ENCODE measurements at regions not wholly inside any gene's neighbourhood (a gene's known extent, or its start where the extent isn't known, plus 50 kb on each side); places are given as distances from the start of the nearest gene placed in this dataset.
"Not testable (repeated sequence)": the region's sequence is repeated elsewhere in the genome, so short reads cannot be mapped to it uniquely, and the experiment has no call there.

DNA sequence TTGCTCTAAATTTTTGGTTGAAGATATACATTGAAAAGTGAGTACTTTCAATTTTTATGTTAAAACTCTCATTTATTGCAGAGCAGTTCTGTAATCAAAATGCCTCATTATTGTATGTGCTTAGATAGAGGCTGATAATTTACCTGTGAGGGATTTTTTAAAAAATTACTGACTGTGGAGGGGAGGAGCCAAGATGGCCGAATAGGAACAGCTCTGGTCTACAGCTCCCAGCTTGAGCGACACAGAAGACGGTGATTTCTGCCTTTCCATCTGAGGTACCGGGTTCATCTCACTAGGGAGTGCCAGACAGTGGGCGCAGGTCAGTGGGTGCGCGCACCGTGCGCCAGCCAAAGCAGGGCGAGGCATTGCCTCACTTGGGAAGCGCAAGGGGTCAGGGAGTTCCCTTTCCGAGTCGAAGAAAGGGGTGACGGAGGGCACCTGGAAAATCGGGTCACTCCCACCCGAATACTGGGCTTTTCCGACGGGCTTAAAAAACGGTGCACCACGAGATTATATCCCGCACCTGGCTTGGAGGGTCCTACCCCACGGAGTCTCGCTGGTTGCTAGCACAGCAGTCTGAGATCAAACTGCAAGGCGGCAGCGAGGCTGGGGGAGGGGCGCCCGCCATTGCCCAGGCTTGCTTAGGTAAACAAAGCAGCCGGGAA, 89.4 kb downstream of the DDX11 start:
- WGBS, 2 experiments (ENCODE audit: insufficient coverage in 2 of 2): 82 to 88% methylated on average over 13 to 16 of the region's 28 CpGs
- H3K4me1 ChIP-seq (ENCODE audit: control insufficient read depth, insufficient read depth, low read length, poor library complexity, severe bottlenecking): not testable (repeated sequence)

DNA sequence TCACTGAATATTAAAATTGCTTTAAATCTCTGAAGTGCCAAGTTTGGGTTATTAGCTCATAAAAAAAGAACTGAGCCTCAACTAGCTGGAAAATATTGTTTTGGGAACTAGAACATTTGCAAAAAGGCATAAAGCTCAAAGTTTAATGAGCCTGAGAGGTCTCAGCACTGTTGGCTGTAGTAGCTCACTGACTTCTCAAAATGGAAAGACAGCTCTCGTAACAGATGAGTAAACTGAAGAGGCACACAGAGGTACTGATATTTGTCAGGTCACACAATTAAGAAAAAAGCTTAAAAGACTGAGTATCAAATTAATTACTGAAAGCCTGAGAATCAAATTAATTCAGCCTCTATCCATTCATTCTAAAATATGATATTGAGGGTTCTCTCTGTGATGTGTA, 100.6 kb downstream of the DDX11 start:
- 80 to 90% methylated on average over 1 of the region's 1 CpG for WGBS, 2 experiments (ENCODE audit: insufficient coverage in 2 of 2)

More for the DNA sequence above, 89.4 kb downstream of the DDX11 start:
- not testable (repeated sequence) for H3K36me3 ChIP-seq (ENCODE audit: control insufficient read depth, insufficient read depth, low read length); H3K9me3 ChIP-seq (ENCODE audit: control insufficient read depth, low read length); H3K4me3 ChIP-seq (ENCODE audit: extremely low read depth, insufficient read depth, low read length, poor library complexity, severe bottlenecking); H3K27ac ChIP-seq (ENCODE audit: low read depth, low read length, severe bottlenecking)

DNA sequence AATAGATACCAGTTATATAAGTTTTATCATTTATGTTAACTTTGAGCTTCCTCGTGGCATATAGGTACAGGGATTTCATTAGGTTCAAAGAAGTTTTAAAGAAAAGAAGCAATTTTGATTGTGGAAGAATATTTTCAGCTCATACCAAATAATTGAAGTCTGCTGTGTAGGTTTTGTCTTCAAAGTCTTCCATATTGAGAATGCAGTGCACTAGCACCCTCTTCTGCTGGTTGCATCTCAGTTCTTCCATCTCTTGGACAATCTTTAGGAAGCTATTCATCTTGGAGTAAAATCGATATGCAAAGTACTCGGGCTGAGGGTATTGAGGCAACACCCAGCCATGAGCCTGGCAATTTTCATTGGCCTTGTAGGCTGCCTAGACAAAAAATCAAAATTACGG, 103.9 kb downstream of the DDX11 start:
- H3K9me3 ChIP-seq (ENCODE audit: control insufficient read depth, low read length); H3K4me1 ChIP-seq (ENCODE audit: control insufficient read depth, insufficient read depth, low read length, poor library complexity, severe bottlenecking); H3K4me3 ChIP-seq (ENCODE audit: extremely low read depth, insufficient read depth, low read length, poor library complexity, severe bottlenecking); H3K36me3 ChIP-seq (ENCODE audit: control insufficient read depth, insufficient read depth, low read length); H3K27ac ChIP-seq (ENCODE audit: low read depth, low read length, severe bottlenecking): not testable (repeated sequence)
- WGBS, 2 experiments (ENCODE audit: insufficient coverage in 2 of 2): no CpG with 5 or more reads among the region's 4 CpGs

More for the DNA sequence above, 100.6 kb downstream of the DDX11 start:
- not testable (repeated sequence) for H3K36me3 ChIP-seq (ENCODE audit: control insufficient read depth, insufficient read depth, low read length); H3K4me1 ChIP-seq (ENCODE audit: control insufficient read depth, insufficient read depth, low read length, poor library complexity, severe bottlenecking); H3K4me3 ChIP-seq (ENCODE audit: extremely low read depth, insufficient read depth, low read length, poor library complexity, severe bottlenecking); H3K27ac ChIP-seq (ENCODE audit: low read depth, low read length, severe bottlenecking); H3K9me3 ChIP-seq (ENCODE audit: control insufficient read depth, low read length)

DNA sequence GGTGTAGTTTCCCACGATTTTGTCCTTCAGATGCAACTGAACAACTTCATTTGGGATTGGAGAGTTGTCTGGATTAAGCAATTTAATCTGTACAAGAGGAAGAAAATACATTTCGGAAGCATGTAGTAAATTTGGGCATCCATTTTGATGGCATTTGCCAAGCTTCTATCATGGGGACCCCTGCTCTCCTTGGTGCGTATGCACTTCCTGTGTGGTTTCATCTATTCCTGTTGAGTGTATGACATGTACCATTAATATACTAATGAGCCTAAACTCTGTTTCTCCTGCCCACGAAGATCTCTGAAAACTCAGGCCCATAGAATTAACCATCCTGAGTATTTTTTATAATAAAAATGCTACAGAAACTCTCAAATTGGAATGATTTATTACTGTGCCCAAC, 105.2 kb downstream of the DDX11 start:
- not testable (repeated sequence) for H3K4me1 ChIP-seq (ENCODE audit: control insufficient read depth, insufficient read depth, low read length, poor library complexity, severe bottlenecking); H3K27ac ChIP-seq (ENCODE audit: low read depth, low read length, severe bottlenecking); H3K4me3 ChIP-seq (ENCODE audit: extremely low read depth, insufficient read depth, low read length, poor library complexity, severe bottlenecking); H3K9me3 ChIP-seq (ENCODE audit: control insufficient read depth, low read length); H3K36me3 ChIP-seq (ENCODE audit: control insufficient read depth, insufficient read depth, low read length)
- 50 to 71% methylated on average over 1 to 2 of the region's 4 CpGs for WGBS, 2 experiments (ENCODE audit: insufficient coverage in 2 of 2)

DNA sequence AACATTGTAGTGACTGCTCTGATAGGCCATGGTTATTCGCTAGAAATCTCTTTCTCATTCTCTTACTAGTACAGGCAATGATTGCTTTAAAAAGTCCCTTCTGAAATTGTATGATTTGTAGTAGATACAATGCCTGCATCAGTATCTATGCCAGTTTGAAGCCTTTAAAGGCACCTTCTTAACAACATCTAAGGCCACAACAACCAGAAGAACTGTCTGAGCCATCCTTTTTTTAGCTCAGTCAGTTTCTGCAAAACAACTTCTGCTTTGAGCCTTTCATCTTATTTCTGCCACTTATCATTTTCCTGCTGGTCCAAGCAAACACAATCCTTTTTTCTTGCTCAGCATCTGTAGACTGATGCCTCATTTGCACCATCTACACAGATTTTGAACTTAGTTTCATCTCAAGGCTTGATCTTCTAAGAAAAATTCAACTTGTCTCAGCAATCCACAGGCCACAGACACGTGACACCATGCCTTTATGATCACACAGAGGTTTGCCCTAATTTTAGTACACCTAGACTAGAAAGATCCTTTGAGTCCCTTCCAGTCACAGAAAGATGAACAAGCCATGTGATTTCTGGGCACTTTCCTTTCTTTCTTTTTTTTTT, 106.1 kb downstream of the DDX11 start:
- not testable (repeated sequence) for H3K4me1 ChIP-seq (ENCODE audit: control insufficient read depth, insufficient read depth, low read length, poor library complexity, severe bottlenecking); H3K27ac ChIP-seq (ENCODE audit: low read depth, low read length, severe bottlenecking); H3K36me3 ChIP-seq (ENCODE audit: control insufficient read depth, insufficient read depth, low read length); H3K4me3 ChIP-seq (ENCODE audit: extremely low read depth, insufficient read depth, low read length, poor library complexity, severe bottlenecking); H3K9me3 ChIP-seq (ENCODE audit: control insufficient read depth, low read length)
- 80 to 100% methylated on average over 1 of the region's 2 CpGs for WGBS, 2 experiments (ENCODE audit: insufficient coverage in 2 of 2)

DNA sequence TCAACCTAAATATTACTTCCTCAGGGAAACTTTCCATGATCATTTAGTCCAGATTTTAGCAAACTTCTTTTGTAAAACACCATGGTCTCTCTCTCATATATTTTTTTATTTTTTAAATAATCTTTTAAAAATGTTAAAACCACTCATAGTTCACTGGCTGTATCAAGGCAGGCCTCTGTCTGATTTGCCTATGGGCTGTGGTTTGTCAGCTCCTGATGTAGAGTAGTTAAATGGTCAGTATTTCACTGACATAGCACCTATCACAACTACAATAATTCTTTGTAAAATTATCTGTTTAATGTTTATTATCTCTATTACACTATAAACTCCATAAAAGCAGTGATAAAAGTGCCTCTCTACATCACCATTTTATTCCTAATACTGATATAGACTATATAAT, 108.9 kb downstream of the DDX11 start:
- H3K36me3 ChIP-seq (ENCODE audit: control insufficient read depth, insufficient read depth, low read length): not testable (repeated sequence)

DNA sequence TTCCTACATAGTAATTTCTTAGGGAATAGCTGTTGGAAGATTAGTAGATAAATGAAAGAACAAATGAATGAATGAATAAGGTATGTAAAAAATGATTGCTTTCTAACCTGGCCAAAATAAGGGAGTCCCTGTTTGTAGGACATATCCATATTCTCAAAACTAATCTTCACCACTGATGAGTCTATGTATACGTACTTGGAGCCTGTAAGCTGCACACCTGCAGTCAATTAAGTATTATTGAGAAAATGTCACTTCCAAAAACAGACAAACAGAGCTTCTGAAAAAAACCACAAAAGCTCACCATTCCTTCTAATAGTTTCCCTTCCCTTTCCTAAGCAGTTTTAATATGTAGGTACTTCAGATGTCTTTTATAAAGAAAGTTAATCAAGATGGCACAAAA, 109.4 kb downstream of the DDX11 start:
- no CpG with 5 or more reads among the region's 1 CpG for WGBS, 2 experiments (ENCODE audit: insufficient coverage in 2 of 2)

More for the DNA sequence above, 108.9 kb downstream of the DDX11 start:
- not testable (repeated sequence) for H3K4me1 ChIP-seq (ENCODE audit: control insufficient read depth, insufficient read depth, low read length, poor library complexity, severe bottlenecking); H3K4me3 ChIP-seq (ENCODE audit: extremely low read depth, insufficient read depth, low read length, poor library complexity, severe bottlenecking); H3K9me3 ChIP-seq (ENCODE audit: control insufficient read depth, low read length); H3K27ac ChIP-seq (ENCODE audit: low read depth, low read length, severe bottlenecking)

DNA sequence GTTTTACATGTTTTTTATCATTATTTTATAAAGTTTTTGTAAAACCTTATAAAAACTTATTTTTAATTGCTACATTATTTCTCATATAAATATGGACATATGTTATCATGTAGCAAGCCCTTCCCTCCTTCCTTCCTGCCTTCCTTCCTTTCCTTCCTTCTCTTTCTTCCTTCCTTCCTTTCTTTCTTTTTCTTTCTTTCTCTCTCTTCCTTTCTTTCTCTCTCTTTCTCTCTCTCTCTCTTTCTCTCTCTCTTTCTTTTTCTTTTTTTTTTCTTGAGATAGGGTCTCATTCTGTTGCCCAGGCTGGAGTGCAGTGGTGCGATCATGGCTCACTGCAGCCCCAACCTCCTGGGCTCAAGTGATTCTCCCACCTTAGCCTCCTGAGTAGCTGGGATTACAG, 110.2 kb downstream of the DDX11 start:
- H3K4me3 ChIP-seq (ENCODE audit: extremely low read depth, insufficient read depth, low read length, poor library complexity, severe bottlenecking); H3K27ac ChIP-seq (ENCODE audit: low read depth, low read length, severe bottlenecking); H3K4me1 ChIP-seq (ENCODE audit: control insufficient read depth, insufficient read depth, low read length, poor library complexity, severe bottlenecking); H3K9me3 ChIP-seq (ENCODE audit: control insufficient read depth, low read length); H3K36me3 ChIP-seq (ENCODE audit: control insufficient read depth, insufficient read depth, low read length): not testable (repeated sequence)
- no CpG with 5 or more reads among the region's 1 CpG for WGBS, 2 experiments (ENCODE audit: insufficient coverage in 2 of 2)

More for the DNA sequence above, 109.4 kb downstream of the DDX11 start:
- H3K36me3 ChIP-seq (ENCODE audit: control insufficient read depth, insufficient read depth, low read length); H3K9me3 ChIP-seq (ENCODE audit: control insufficient read depth, low read length); H3K4me3 ChIP-seq (ENCODE audit: extremely low read depth, insufficient read depth, low read length, poor library complexity, severe bottlenecking); H3K4me1 ChIP-seq (ENCODE audit: control insufficient read depth, insufficient read depth, low read length, poor library complexity, severe bottlenecking); H3K27ac ChIP-seq (ENCODE audit: low read depth, low read length, severe bottlenecking): not testable (repeated sequence)

DNA sequence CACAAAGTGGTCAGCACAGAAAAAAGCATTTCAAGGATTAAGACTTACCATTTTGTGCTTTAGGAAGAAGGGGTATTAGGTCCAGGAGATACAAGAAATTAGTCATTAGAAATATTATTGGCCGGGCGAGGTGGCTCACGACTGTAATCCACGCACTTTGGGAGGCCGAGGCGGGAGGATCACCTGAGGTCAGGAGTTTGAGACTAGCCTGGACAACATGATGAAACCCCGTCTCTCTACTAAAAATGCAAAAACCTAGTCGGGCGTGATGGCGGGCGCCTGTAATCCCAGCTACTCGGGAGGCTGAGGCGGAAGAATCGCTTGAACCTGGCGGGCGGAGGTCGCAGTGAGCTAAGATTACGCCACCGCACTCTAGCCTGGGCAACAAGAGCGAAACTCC, 111.0 kb downstream of the DDX11 start:
- not testable (repeated sequence) for H3K4me1 ChIP-seq (ENCODE audit: control insufficient read depth, insufficient read depth, low read length, poor library complexity, severe bottlenecking); H3K27ac ChIP-seq (ENCODE audit: low read depth, low read length, severe bottlenecking); H3K4me3 ChIP-seq (ENCODE audit: extremely low read depth, insufficient read depth, low read length, poor library complexity, severe bottlenecking); H3K9me3 ChIP-seq (ENCODE audit: control insufficient read depth, low read length); H3K36me3 ChIP-seq (ENCODE audit: control insufficient read depth, insufficient read depth, low read length)
- 90 to 94% methylated on average over 13 to 15 of the region's 20 CpGs for WGBS, 2 experiments (ENCODE audit: insufficient coverage in 2 of 2)

DNA sequence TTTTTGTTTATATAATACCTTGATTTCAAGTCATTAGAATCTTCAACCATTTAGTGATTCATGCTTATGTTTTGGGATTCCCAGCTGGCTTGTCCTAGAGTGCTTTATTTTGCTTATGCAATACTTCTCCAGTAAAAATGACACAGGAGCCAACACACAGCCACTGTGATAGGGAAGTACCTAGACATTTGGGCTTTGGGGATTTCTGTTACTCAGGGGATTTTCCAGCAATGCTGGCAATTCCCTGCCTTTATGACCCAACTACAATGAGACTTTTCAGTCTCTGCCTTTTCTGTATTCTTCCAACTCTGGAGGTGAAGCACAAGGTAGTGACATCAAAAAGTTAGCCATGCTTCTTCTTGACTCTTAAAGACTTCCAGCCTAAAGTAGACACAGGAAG, 119.0 kb downstream of the DDX11 start:
- H3K4me1 ChIP-seq (ENCODE audit: control insufficient read depth, insufficient read depth, low read length, poor library complexity, severe bottlenecking); H3K4me3 ChIP-seq (ENCODE audit: extremely low read depth, insufficient read depth, low read length, poor library complexity, severe bottlenecking); H3K9me3 ChIP-seq (ENCODE audit: control insufficient read depth, low read length); H3K36me3 ChIP-seq (ENCODE audit: control insufficient read depth, insufficient read depth, low read length); H3K27ac ChIP-seq (ENCODE audit: low read depth, low read length, severe bottlenecking): not testable (repeated sequence)

DNA sequence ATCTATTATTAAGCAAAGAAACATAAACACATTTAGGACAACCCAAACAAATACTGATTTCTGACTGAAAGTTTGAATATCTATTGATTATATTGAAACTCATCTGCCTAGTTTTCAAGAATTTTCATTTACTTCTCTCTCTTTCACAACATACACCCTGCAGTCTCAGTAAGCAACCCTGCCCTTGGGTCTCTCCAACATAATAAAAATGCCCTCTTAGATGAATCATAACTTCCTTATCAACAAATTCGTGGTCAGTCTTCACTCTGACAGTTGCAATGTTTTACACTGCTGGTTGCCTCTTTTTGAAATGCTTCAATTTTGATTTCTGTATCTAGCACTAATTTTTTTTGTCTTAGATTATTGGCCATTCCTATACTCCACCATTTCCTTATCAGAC, 122.0 kb downstream of the DDX11 start:
- not testable (repeated sequence) for H3K36me3 ChIP-seq (ENCODE audit: control insufficient read depth, insufficient read depth, low read length); H3K4me3 ChIP-seq (ENCODE audit: extremely low read depth, insufficient read depth, low read length, poor library complexity, severe bottlenecking); H3K9me3 ChIP-seq (ENCODE audit: control insufficient read depth, low read length); H3K4me1 ChIP-seq (ENCODE audit: control insufficient read depth, insufficient read depth, low read length, poor library complexity, severe bottlenecking); H3K27ac ChIP-seq (ENCODE audit: low read depth, low read length, severe bottlenecking)
- 83% methylated on average over 1 of the region's 1 CpG; no CpG with 5 or more reads in 1 of the 2 experiments for WGBS, 2 experiments (ENCODE audit: insufficient coverage in 2 of 2)
